ENCODE measurements at regions not wholly inside any gene's neighbourhood (a gene's known extent, or its start where the extent isn't known, plus 50 kb on each side); places are given as distances from the start of the nearest gene placed in this dataset.

- DNase-seq (ENCODE audit: low read depth, low spot score) (no peak), FAIRE-seq (no peak)
- Histone ChIP-seq H3K27me3 (ENCODE audit: control insufficient read depth in 2 of 2, insufficient read depth in 2 of 2, low read length in 2 of 2) (no peaks in the 10 kb centered on the region), H3K9ac (replicated peaks; ENCODE audit: extremely low read depth, insufficient read depth, low read length) (no peak overlapping the region), H4K20me1 (replicated peaks; ENCODE audit: control insufficient read depth, extremely low read depth, insufficient read depth, low read length) (no peaks in the 10 kb centered on the region), H2AFZ (ENCODE audit: low read depth, low read length) (no peak overlapping the region), H3K4me1 (ENCODE audit: control insufficient read depth, extremely low read depth, insufficient read depth, low read length) (no peaks in the 10 kb centered on the region), H3K79me2 (ENCODE audit: control insufficient read depth, insufficient read depth, low read length) (no peaks in the 10 kb centered on the region), H3K9me1 (replicated peaks; ENCODE audit: control insufficient read depth, extremely low read depth, insufficient read depth, low read length) (no peaks in the 10 kb centered on the region), H3K4me3 (replicated peaks in 1 of 3; ENCODE audit: insufficient read depth in 1 of 3, low read depth in 1 of 3, low read length in 3 of 3) (no peak overlapping the region), H3K9me3 (replicated peaks; ENCODE audit: control insufficient read depth, insufficient read depth, low read length) (no peaks in the 10 kb centered on the region), H3K27ac (ENCODE audit: insufficient read depth, low read depth, low read length) (no peak overlapping the region), H3K36me3 (ENCODE audit: control insufficient read depth in 2 of 2, extremely low read depth in 1 of 2, insufficient read depth in 2 of 2, low read length in 2 of 2) (no peaks in the 10 kb centered on the region), H3K4me2 (ENCODE audit: insufficient read depth, low read length) (no peak overlapping the region)
- BruUV-seq (replicated peaks), result no TSS peak
- no peak for TF ChIP-seq MAX (IDR thresholded peaks at IDR 0.05; ENCODE audit: insufficient read depth, insufficient read length)
- TF ChIP-seq CTCF (IDR thresholded peaks at IDR 0.05; ENCODE audit: extremely low read depth in 1 of 2, insufficient read depth in 1 of 2, low read depth in 1 of 2, low read length in 2 of 2), result no peak
- TF ChIP-seq POLR2AphosphoS5 (IDR thresholded peaks at IDR 0.05; ENCODE audit: insufficient read depth, low read depth, low read length), result no peak
- TF ChIP-seq MYC (IDR thresholded peaks at IDR 0.05; ENCODE audit: low read depth, low read length), result no peak
- no peak for TF ChIP-seq FOS (IDR thresholded peaks at IDR 0.05; ENCODE audit: borderline replicate concordance, insufficient read depth, low read length)
- TF ChIP-seq POLR2A (IDR thresholded peaks at IDR 0.05; ENCODE audit: low read depth, low read length), result no peak
- no peak for TF ChIP-seq GATA2 (IDR thresholded peaks at IDR 0.05; ENCODE audit: insufficient read depth, insufficient read length, low read depth, low read length)
- TF ChIP-seq JUN (IDR thresholded peaks at IDR 0.05; ENCODE audit: borderline replicate concordance, insufficient read depth, insufficient read length, low read depth), result no peak
- no peak for TF ChIP-seq EZH2 (IDR thresholded peaks at IDR 0.05; ENCODE audit: borderline replicate concordance, low read depth, low read length, severe bottlenecking)
- dilution Hi-C loops (cut with MboI; ENCODE audit: extremely low pct_ligation_motif_present, low sequenced_read_pairs), result no loop called here
- CTCF ChIA-PET, result no interaction called here
- POLR2A ChIA-PET, result no interaction called here
- intact Hi-C loops (cut with micrococcal nuclease), result no loop called here
Measured at GRCh38 chr11:93267383-93267782, 63.2 kb upstream of the DEUP1 start.
